HG03565 (cell line): ENCODE measurements at regions not wholly inside any gene's neighbourhood (a gene's known extent, or its start where the extent isn't known, plus 50 kb on each side); places are given as distances from the start of the nearest gene placed in this dataset.

ENCODE experiments used
- ATAC-seq: cut with Tn5 transposase; IDR thresholded peaks from one replicate; pipeline ENCODE4 v1.9.1; 2021; ENCODE audit warnings: mild to moderate bottlenecking, moderate library complexity; ENCODE audit not compliant: unreplicated experiment

GRCh38 chr13:99027661-99028425, 50.0 kb upstream of the DOCK9 start:
- ATAC-seq, result no peak

GRCh38 chr13:99028890-99029289, 51.0 kb upstream of the DOCK9 start:
- no peak for ATAC-seq

GRCh38 chr13:99029576-99029975, 51.7 kb upstream of the DOCK9 start:
- no peak for ATAC-seq

- no peak for ATAC-seq
These were observed 52.5 kb upstream of the DOCK9 start for GRCh38 chr13:99030326-99030725.

- ATAC-seq, result no peak
These were observed 54.0 kb upstream of the DOCK9 start for GRCh38 chr13:99031832-99032231.

- ATAC-seq, result no peak
These were observed 56.0 kb upstream of the DOCK9 start for GRCh38 chr13:99033814-99034213.

GRCh38 chr13:99034333-99035085, 56.6 kb upstream of the DOCK9 start:
- ATAC-seq, result no peak

GRCh38 chr13:99035715-99036114, 57.9 kb upstream of the DOCK9 start:
- ATAC-seq, result no peak

GRCh38 chr13:99037756-99038155, 59.9 kb upstream of the DOCK9 start:
- no peak for ATAC-seq

- ATAC-seq, result no peak
These were observed 61.9 kb upstream of the DOCK9 start for GRCh38 chr13:99039718-99040280.

- no peak for ATAC-seq
These were observed 62.8 kb upstream of the DOCK9 start for GRCh38 chr13:99040536-99041131.

GRCh38 chr13:99041337-99041736, 63.5 kb upstream of the DOCK9 start:
- no peak for ATAC-seq

GRCh38 chr13:99041788-99042187, 63.9 kb upstream of the DOCK9 start:
- no peak for ATAC-seq

GRCh38 chr13:99042521-99043250, 64.8 kb upstream of the DOCK9 start:
- no peak for ATAC-seq

GRCh38 chr13:99043831-99044231, 66.0 kb upstream of the DOCK9 start:
- no peak for ATAC-seq

- ATAC-seq, result no peak
These were observed 66.9 kb upstream of the DOCK9 start for GRCh38 chr13:99044764-99045163.

- ATAC-seq, result no peak
These were observed 67.5 kb upstream of the DOCK9 start for GRCh38 chr13:99045396-99045795.

- no peak for ATAC-seq
These were observed 69.0 kb upstream of the DOCK9 start for GRCh38 chr13:99046851-99047250.

GRCh38 chr13:99050983-99051488, 73.2 kb upstream of the DOCK9 start:
- ATAC-seq, result no peak

- ATAC-seq, result no peak
These were observed 74.0 kb upstream of the DOCK9 start for GRCh38 chr13:99051768-99052455.
